OCI-M1 (cell line): ENCODE measurements at regions not wholly inside any gene's neighbourhood (a gene's known extent, or its start where the extent isn't known, plus 50 kb on each side); places are given as distances from the start of the nearest gene placed in this dataset.
"Not testable (repeated sequence)": the region's sequence is repeated elsewhere in the genome, so short reads cannot be mapped to it uniquely, and the experiment has no call there.

ENCODE experiments used
- DNase-seq: peaks from one replicate; lab custom pipeline; 2025; lab: John Stamatoyannopoulos, UW

DNA sequence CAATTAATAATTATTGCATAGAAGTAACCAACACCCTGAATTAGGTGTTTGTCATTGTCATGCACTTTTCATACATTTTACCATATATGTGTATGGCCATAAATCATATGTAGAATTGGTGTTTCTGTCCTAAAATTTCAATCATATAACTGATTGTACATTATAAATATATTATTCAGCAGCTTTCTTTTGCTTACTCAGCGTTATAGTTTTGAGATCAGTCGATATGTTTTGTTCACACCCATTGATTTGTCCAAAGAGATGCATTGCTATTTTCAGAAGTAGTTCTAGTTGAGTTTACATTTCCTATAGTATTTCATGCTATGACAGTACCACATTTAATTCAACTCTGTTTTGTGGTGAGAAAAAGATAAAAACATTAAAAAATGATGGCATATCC is 50.5 kb upstream of the PARP4 start:
- DNase-seq, result no peak

GRCh38 chr13:24563971-24564370 is 51.4 kb upstream of the PARP4 start:
- DNase-seq, result not testable (repeated sequence)

GRCh38 chr13:24564881-24565280 is 52.3 kb upstream of the PARP4 start:
- DNase-seq, result no peak

DNA sequence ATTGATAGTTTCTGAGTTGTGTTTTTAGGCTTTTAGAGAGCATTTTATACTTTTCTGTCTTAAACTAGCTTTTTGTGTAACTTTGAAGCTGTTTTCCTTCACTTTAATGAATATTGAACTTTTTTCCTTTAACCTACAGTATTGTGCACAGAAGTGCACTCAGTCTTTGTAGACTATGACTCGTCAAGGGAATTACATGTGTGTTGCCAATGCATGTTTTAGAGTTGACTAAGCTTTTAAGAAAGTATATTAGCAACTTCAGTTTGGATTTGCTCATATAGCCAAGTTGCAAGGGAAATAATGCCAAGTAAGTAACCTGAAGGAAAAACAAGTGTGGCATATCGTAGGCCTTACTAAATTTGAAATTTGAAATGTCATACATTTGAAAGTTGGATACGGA is 55.0 kb upstream of the PARP4 start:
- not testable (repeated sequence) for DNase-seq

- no peak for DNase-seq
Observed at GRCh38 chr13:24574847-24575246, 62.3 kb upstream of the PARP4 start.

GRCh38 chr13:24580315-24580714 is 67.7 kb upstream of the PARP4 start:
- DNase-seq, result peak; percentile 47

GRCh38 chr13:24581578-24581977 is 69.0 kb upstream of the PARP4 start:
- not testable (repeated sequence) for DNase-seq

DNA sequence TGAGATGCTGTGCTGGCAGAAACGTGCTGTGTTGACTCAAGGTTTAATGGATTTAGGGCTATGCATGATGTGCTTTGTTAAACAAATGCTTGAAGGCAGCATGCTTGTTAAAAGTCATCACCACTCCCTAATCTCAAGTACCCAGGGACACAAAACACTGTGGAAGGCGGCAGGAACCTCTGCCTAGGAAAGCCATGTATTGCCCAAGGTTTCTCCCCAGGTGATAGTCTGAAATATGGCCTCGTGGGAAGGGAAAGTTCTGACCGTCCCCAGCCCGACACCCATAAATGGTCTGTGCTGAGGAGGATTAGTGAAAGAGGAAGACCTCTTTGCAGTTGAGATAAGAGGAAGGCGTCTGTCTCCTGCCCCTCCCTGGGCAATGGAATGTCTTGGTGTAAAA is 79.1 kb upstream of the PARP4 start:
- DNase-seq, result peak; percentile 33

DNA sequence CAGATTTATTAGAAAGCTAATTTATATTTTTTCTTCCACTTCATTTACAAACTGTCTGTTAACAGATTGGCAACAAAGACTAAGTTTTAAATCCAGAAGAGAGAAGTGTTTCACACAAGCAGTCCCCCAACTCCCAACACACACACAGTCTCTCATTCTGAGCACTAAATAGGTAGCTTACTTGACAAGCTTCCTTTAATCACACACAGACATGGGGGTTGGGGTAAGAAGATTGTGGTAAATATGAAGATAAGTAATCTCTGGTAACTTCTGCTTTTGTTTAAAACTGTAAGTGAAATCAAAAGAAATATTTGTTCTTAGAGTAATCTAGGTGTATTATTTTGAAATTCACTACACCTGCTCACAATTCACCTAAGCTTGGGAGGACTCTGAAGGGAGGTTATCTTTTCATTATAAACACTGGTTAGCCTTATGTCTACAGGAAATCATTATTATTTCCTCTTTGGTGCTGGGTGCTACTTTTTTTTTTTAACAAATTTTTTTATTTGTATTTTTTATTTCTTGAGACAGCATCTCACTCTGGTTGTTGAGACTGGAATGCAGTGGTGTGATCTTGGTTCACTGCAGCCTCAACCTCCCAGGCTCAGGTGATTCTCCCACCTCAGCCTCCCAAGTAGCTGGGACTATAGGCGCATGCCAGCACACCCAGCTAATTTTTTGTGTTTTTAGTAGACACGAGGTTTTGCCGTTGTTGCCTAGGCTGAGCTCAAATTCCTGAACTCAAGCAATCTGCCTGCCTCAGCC is 82.1 kb upstream of the ATP12A start:
- DNase-seq, result peak; percentile 63

GRCh38 chr13:24599019-24599791 is 81.0 kb upstream of the ATP12A start:
- DNase-seq, result not testable (repeated sequence)

GRCh38 chr13:24605923-24606372 is 74.3 kb upstream of the ATP12A start:
- peak; percentile 20 for DNase-seq

GRCh38 chr13:24606486-24607170 is 73.6 kb upstream of the ATP12A start:
- DNase-seq, result no peak

GRCh38 chr13:24610956-24611355 is 69.3 kb upstream of the ATP12A start:
- no peak for DNase-seq

DNA sequence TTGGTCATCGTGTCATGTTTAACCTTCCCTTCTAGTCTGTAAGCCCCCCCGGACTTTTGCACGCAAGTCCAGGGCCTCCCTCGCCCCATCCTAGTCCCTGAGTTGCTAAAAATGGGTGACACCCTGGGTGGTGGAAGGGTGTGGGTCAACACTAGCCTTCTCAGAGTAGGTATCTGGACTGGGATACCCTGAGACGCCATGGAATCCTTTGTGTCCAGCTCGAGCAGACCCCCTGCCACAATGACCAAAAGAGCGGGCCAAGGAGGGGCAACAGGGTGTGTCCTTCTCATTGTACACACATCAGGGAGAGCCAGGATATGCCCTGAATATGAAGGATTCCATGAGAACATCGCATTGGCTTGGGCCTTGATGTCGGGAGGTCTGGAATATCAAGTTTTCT is 67.5 kb upstream of the ATP12A start:
- DNase-seq, result no peak

DNA sequence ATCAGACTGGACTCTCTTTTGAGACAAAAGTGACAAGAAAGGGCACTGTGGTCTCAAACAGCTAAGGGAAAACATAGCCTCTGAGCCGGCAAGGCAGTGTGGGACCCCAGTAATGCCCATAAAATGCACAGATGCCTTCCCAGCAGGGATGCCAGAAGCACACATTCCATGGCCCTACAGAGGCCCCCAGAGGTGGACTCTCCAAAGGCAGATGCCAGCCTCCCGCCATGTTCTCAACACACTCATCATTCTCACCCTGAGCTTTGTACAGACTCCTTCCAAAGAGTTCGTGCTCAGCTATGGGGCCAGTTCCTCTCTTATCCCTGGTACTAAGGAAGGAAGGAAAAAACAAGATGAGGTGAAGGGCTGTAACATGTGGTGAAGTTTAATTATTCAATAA is 67.1 kb upstream of the ATP12A start:
- no peak for DNase-seq

DNA sequence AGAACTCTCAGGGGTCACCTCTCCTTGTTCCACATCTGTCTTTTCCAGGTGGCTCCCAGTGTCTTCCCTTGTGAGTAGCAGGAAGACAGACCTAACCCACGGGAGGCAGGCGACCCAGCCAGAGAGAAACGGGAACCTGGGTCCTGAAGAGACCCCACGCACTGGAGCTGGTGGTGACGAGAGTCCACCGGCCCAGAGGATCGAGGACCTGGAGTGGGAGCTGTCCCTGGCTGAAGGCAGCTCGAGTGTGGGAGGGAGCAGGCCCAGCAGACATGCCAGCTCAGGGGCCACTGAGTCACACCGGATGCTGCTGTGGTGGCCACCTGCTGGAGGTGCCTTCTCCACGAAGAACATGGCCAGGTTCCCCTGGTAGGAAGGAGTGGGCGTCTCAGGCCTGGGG is 66.5 kb upstream of the ATP12A start:
- no peak for DNase-seq

DNA sequence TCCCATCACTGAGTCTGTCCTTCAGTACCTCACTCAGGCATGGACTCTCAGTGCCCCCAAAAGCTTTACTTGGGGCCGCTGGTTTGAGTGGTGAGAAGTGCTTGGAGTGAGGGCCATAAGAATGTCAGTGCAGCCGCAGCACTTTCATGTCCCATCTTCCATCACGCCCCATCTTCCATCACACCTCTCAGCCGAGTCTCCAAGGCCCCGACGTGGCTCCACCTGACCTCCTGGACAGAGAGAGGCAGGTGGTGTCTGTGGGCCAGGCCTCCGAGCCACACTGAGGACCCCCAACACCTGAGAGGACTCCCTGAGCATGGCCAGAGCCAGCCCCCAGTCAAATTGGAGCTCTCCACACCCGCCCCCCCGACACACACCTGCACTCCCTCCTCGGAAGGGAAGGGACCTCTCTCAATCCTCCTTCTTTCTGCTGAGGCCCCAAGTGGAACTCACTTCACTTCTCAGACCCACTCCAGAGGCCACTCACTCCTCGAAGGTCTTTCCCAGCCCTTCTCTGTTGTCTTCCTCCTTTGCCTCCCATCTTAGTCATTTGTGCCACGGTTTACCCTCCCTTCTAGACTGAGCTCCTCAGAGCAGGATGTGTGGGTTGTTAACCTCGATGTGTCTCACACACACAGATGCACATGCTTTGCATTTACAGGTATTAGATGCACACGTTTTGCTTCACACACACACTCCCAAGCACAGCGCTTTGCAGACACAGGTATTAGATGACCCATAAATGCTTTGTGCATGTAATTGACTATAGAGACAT is 65.7 kb upstream of the ATP12A start:
- no peak for DNase-seq

DNA sequence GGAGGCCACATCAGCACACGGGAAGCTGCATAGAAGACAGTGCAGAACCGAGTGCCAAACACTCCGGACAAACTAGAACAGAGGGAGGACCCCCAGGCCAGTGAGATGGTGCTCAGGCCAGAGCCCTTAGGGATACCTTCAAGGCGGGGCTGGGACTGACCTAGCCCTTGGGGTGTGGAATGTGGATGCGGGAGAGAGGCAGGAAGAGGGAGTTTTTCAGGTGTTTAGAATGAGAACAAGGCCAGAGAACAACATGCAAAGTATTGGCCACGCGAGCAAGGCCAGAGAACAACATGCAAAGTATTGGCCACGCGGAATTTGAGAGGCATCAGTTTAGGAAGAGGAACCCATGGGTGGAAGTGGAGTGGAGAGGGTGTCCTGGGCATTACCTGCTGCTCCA is 65.1 kb upstream of the ATP12A start:
- no peak for DNase-seq

GRCh38 chr13:24615911-24616472 is 64.2 kb upstream of the ATP12A start:
- DNase-seq, result no peak

DNA sequence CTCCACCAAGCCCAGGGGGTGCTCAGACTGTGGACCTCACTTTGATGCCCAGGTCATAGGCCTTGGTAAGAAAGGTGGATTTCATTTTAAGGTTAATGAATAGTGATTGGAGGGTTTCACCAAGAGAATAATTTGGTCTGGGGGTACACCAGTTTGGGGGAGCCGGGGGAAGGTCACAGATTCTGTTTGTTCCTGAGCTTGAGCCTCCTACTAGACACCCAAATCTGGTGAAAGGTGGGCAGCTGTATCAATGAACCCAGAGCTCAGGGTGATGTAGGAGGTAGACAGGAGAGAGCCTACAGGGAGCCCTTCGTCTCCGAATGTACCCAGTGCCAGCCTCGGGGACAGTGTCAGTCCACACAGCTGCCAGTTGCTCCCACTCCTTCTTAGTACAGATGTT is 63.7 kb upstream of the ATP12A start:
- no peak for DNase-seq

DNA sequence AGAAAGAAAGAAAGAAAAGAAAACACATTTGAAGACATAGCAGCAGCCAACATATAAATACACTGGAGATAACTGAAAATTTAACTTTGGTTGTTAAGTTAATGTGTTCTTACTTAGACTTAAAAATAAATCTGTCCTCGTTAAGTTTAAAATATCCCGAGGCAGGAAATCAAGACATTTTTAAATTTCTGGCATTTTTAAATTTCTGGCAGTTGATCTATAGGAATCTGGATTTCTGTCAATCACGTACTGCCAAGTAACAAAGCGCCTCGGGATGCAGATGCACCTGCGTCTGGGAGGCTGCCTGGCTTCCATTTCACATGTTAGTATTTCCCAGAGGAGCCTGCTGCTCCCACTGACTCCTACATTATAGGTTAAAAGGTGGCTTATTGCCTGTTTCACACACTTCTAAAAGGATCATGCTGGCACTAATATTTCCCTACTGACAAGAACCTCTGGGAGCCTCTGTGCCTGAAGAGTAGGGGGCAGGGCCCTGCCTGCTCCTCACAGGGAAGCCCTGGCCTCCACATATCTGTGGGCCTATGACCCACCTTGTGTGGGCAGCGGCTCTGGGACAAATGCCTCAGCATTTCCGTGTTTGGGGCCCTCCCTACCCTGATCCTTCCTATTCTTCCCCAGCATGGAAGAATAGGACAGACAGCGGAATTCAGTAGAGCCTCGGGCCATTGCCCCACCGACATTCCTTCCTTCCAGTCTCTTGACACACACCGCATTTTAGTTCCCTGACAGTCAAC is 62.8 kb upstream of the ATP12A start:
- DNase-seq, result no peak
